ENCODE measurements at regions not wholly inside any gene's neighbourhood (a gene's known extent, or its start where the extent isn't known, plus 50 kb on each side); places are given as distances from the start of the nearest gene placed in this dataset.

DNA sequence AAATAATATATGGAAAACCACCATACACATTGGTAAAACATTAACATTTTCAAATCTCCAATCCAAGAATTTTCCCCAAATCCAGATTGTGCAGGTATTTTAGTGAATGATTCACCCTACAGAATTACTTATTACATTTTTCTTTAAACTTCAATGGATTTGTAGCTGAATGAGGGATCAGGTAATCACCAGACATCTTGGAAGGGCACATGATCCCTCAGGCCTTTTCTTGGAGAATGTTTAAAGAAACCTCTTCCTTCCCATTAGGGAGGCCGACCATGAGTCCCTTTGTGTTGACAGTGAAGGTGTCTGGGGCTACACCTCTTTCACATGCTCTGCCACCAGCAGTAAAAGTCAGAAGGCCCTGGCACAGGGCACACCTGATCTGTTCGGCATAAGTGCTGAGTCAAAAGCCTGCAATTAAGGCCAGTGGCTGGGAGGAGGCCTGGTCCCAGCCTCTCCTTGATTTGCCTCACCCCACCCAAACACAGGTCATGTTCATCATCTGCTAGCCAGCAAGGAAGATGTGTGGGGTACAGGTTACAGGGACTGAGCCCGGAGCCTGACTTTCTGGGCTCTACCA is 207.7 kb downstream of the SNX10 start:
- TF ChIP-seq JUN (IDR thresholded peaks at IDR 0.05), result no peak
- TF ChIP-seq RAD21 (conservative IDR thresholded peaks at IDR 0.05 in 1 of 2, IDR thresholded peaks at IDR 0.05 in 1 of 2), result no peak
- TF ChIP-seq, protein P1, sequence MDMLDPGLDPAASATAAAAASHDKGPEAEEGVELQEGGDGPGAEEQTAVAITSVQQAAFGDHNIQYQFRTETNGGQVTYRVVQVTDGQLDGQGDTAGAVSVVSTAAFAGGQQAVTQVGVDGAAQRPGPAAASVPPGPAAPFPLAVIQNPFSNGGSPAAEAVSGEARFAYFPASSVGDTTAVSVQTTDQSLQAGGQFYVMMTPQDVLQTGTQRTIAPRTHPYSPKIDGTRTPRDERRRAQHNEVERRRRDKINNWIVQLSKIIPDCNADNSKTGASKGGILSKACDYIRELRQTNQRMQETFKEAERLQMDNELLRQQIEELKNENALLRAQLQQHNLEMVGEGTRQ (IDR thresholded peaks at IDR 0.05), result no peak
- TF ChIP-seq, protein P2, sequence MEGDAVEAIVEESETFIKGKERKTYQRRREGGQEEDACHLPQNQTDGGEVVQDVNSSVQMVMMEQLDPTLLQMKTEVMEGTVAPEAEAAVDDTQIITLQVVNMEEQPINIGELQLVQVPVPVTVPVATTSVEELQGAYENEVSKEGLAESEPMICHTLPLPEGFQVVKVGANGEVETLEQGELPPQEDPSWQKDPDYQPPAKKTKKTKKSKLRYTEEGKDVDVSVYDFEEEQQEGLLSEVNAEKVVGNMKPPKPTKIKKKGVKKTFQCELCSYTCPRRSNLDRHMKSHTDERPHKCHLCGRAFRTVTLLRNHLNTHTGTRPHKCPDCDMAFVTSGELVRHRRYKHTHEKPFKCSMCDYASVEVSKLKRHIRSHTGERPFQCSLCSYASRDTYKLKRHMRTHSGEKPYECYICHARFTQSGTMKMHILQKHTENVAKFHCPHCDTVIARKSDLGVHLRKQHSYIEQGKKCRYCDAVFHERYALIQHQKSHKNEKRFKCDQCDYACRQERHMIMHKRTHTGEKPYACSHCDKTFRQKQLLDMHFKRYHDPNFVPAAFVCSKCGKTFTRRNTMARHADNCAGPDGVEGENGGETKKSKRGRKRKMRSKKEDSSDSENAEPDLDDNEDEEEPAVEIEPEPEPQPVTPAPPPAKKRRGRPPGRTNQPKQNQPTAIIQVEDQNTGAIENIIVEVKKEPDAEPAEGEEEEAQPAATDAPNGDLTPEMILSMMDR (IDR thresholded peaks at IDR 0.05), result no peak
- no peak for TF ChIP-seq HOXA7 (CRISPR knock-in tag; IDR thresholded peaks at IDR 0.05)
- TF ChIP-seq POLR2A (IDR thresholded peaks at IDR 0.05; ENCODE audit: low read length), result no peak
- TF ChIP-seq SMC3 (IDR thresholded peaks at IDR 0.05), result no peak
- TF ChIP-seq MYC (IDR thresholded peaks at IDR 0.05; ENCODE audit: borderline replicate concordance, low read length), result no peak

Data from A549 (cell line).